Stimulated activated CD4-positive, alpha-beta T cell treated with anti-CD3 and anti-CD28 coated beads, TNF-alpha, amount 100 ng/mL, for 48 hours (primary cell): ENCODE measurements at regions not wholly inside any gene's neighbourhood (a gene's known extent, or its start where the extent isn't known, plus 50 kb on each side); places are given as distances from the start of the nearest gene placed in this dataset.

Experiments
- DNase-seq, 3 donors: peaks; one replicate each; pipeline ENCODE4 v3.0.0-alpha.2; 2020; ENCODE audit warnings: low read depth in 3 of 3

DNA sequence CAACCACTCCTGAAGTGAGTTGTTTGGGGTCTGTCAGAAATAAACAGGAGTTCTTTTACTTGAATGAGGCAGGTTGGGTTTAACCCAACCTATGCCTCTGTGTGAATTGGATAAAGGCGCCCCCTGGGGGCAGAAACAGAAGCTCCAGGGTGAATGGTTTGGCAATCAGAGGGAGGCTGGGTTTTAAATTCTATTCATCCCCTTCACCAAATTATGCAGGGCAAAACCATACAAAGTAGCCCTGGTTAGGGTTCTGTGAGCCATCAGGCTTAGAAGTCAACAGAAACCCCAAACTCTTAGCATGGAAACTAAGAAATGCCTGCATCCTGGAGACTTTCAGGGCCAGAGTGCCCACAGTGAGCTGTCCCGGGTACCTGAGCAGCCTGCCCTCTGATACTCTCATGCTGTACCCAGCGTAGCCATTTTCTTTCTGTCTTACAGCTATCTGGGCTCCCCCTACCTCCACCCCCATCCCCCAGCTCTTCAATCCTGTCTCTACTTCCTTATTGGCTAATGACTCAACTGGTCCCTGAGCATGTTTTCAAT is 241.5 kb downstream of the ICOS start:
- DNase-seq = peak; percentile 42 to 61 (median 57)

DNA sequence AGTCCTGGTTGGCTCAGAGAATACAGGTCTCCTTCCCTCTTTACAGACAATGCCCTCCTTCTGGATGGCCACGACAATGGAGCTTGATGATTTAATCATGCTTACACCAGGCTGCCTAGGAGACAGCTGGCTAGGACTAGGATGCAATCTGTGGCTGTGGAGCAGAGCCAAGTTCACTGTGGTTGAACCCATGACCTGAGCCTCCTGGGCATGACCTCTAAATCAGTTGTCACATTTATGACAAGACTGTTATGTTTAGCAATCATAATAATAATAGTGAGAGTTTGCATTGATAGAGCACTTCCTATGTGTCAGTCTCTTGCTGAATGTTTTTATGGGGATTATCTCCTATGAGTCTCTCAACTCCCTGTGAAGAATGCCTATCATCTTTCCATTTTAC is 244.1 kb downstream of the ICOS start:
- no peak for DNase-seq

DNA sequence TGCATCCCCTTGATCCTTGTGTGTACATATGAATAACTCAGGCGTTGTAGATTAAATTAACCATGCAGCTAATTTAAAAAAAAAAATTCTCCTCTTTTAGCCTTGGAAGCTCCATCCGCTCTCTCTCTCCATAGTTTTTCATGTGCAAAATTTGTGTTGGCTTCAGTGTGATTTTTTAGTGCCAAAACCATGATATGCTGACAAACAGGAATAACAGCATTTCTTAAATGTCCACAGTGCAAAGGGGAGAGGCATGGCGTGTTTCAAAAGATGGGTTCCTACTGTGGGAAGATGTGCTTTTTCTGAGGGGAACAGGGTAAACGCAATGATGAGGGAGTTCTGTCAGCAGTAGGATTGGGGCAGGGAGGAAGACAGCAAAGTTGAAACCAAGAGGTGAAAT is 247.0 kb downstream of the ICOS start:
- DNase-seq = no peak

DNA sequence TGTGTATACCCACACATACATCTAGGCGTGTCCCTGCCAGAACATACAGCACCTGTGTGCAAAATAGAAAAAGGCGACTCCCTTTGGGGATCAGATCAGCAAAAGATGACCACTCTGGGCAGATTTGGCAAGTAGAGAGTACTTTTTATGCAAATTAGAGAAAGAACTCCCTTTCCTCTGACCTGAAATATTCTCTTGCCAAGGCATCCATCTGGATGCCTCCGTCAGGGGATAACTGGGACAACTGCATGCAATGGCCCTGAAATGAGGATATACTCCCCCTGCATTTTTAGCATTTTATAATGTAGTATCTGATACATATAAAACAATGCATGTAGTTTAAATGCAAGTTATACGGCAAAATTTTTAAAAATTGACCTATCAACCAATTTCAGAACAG is 247.7 kb downstream of the ICOS start:
- no peak for DNase-seq

DNA sequence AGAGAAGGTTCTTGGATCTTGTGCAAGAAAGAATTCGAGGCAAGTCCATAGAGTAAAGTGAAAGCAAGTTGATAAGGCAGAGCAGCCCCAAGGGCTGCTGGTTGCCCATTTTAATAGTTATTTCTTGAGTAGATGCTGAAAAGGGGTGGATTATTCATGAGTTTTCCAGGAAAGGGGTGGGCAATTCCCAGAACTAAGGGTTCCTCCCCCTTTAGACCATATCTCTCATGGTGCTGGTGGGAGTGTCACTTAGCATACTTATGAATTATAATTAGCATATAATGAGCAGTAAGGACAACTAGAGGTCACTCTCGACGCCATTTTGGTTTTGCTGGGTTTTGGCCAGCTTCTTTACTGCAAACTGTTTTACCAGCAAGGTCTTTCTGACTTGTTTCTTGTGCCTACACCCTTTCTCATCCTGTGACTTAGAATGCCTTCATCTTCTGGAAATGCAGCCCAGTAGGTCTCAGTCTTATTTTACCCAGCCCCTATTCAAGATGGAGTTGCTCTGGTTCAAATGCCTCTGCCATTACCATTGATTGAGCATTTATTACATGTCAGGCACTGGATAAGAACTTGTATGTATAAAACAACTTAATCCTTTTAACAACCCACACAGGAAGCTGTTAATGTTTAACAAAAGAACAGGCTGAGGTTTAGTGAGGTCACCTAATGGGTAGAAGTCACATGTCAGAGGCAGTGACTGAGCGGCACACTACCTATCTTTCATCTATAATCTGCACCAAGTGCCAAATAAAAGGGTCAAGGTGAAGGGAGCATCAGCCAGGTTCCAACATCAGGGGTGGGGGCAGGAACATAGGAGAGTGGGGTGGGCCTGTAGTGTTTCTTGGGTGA is 250.9 kb downstream of the ICOS start:
- no peak for DNase-seq

DNA sequence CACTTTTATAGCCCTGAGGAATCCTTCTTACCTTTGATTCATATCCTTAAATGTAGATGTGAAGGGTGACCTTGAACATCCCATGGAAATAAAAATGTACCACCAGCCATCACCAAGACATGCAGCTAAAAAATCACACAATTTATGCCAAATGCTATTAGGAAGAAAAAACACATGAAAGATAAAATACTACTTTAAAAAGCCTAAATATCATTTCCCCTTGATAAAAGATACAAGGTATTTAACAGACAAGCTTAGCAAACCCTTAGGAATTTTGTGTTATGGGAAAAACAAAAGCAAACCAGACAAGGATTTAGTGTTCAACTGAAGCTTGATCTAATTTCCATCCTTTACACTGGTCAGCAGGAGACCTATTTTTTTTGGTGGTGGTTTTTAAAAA is 255.0 kb downstream of the ICOS start:
- no peak for DNase-seq

DNA sequence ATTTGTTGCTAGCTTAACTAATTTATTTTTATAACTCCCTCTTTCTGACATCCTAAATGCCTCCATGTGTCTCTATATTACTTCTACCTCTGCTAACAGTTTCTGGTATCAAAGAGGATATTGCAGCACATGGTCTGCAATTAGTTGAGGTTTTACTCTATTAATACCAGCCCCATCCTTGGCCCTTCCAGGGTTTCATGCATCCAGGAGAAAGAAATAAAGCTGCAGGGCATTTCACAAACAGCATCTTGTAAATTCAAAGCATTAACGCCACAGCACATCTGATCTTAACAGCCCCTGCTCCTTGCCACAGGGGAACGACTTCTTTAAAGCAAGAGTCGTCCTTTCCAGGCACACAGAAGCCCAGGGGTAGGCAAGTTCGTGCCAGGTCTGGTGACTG is 258.9 kb downstream of the ICOS start:
- DNase-seq = no peak

DNA sequence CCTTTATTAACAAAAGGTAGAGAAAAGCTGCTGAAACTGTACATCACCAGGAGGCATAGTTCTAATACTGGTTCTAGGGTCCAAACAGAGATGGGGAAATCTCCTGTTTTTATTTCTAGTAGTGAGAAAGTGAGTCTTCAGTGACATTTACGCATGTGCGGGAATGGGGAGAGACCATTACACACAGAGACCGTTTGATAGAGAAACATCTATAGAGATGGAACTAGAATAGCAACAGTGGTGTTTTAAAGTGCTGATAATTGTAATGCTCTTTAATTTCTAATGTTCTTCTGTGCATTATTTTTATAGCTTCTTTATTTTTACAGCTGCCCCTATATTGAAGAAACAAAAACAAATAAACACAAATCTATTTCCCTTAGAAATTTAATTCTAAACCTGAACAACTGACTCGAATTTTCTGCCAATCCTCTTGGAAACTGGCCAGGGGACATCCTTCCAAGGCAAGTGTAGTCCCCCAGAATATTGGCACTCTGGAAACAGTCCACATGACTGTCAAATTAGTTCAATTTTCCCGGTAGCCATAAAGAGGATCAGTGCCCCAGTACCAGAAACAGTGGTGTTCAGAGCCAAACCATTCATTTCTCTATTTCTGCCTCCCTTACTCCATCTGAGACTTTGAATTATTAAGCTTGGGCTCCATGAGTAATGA is 260.9 kb downstream of the ICOS start:
- no peak for DNase-seq

DNA sequence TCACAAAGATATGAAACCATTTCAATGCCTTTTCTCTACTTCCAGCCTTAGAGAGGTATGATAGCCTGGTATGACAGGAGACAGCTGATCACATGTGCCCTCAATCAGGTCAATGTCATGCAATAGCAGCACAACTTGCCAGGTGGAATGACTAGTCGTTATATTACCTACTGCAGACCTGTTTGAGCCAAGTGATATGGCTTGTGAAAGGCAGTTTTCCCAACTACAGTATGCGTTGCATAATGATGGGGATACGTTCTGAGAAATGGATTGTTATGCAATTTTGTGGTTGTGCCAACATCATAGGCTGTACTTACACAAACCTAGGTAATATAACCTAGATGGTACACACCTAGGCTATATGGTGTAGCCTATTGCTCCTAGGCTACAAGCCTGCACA is 262.8 kb downstream of the ICOS start:
- no peak for DNase-seq

DNA sequence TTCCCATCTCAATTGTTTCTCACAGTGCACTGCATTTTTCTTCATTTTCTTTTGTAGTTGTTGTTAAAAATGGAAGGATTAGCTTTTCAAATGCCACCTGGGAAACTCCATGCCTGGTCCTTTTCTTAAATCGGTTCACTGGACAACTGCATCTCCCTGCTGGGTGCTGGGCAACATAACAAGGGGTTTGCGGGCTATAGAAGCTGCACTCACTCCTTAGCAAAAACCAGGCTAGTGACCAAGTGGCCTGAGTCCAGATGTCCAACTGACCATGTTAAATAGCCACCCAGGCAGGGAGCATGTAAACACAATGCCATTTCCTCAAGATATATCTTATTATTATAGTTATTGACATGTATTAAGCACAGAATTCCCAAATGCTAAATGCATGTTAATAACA is 264.9 kb downstream of the ICOS start:
- no peak for DNase-seq

DNA sequence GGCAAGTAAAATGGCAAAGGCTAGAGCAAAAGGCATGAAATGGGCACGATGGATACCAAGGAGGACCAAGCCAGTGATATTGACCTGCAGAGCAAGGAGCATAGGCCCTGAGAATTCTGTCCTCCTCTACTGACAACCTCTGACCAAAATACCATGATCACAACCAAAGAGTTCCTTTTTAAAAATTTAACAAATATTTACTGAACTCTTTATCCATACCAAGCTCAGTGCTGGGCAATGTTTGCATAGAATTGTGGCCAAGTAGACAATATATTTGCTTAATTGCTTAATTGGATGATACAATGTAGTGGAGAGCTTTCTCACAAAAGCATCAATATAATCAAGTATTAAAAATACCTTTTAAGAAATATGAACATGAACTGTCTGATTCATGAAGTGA is 265.7 kb downstream of the ICOS start:
- no peak for DNase-seq

DNA sequence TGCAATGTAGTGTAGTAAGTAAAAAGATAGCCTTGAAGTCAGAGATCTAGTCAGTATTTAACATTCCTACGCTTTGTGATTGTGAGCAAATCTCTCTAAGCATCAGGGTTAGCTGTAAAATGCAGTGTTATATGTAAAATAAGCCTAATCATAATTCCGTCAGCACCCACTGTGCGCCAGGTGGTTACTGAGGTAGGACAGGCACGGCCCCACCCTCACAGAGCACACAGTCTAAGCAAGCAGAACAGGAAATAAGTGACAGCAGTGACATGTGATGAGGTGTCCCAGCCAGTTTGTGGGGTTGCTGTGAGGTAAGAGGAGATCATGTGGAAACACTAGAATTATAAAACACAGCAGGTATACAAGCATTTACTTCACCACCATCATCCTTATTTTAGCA is 267.1 kb downstream of the ICOS start:
- DNase-seq = no peak

DNA sequence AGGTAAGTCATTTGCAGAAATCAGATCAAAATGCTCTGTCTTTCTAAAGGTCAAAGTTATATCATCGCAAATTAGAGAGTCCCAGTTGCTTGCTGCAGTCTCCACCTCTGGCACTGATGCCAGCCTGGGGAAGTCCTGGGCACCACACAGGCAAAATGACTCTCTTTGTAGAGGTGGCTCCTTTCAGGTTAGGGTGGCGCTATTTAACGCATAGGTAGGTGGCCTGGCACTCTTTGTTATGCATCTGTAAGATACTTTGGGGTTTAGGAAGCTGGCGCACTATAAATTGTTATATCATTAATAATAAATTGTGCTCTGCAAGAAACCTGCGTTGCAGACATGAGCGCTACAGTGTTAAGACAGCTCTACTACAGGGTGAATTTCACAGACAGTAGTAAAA is 268.5 kb downstream of the ICOS start:
- DNase-seq = no peak

DNA sequence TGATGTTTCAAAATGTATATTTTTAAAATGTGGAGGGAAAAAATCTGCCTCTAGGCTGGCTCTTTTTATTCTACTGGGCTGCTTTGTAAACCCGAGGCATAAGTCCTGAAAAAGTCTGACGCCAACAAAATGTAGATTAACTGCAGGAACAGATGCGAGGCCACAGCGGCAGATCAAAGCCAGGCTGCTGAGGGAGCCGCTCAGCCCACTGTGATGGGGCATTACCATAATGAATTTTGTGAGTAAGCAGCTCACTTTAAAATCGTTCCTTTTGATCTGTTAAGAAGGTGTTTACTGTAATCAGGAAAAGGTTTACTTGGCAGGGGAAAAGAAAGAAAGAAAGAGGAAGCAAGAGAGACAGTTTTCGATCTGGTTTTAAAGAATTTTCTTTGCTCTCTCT is 269.0 kb downstream of the ICOS start:
- no peak for DNase-seq

DNA sequence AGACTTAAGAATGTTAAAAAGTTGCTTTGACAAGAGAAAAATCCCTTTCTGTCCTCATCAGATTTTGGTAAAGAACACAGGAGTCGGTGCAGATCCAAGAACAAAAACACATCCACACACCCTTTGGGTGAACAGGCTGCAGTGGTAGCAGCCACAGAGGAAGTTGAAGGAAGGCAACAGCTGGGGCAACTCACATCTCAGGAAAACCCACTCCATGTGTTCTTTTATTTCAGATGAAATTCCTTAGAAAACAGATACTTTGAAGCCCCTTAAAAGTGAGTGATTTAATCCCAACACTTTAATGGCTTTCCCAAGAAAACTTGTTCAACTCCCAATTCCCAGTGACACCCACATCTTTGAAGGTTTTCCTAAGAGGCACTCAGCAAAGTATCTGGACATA is 271.3 kb downstream of the ICOS start:
- DNase-seq = no peak

DNA sequence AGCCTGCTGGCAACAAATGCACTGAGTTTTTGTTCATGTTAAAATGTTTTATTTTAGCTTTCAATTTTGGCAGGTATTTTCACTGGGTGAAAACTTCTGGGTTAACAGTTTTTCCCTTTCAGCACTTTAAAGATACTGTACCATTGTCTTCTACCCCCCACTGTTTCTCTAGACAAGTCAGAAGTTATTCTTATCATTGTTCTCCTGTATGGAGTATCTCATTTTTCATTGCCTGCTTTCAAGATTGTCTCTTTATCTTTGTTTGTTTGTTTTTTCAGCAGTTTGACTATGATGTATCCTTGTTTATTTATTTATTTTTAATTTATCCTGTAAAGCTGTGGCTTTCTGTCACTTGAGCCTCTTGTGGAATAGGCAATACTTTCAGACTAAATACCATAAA is 277.0 kb downstream of the ICOS start:
- no peak for DNase-seq

DNA sequence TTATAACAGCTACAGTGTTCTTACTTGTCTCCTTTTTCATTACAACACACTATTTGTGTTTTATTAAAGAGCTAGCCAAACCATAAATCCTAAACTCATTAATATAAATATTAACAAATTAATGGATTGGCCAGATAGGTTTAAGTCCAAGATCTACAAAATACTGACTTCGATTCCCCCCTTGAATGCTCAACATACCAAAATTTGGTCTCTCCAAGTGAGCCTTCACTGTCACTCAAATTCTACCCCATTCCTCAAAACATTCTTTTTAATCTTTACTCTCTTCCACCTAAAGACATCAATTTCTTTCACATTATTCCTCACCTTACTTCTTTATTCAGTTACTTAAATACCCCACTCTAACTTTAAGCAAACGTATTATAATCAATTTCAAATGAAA is 281.5 kb downstream of the ICOS start:
- no peak for DNase-seq

DNA sequence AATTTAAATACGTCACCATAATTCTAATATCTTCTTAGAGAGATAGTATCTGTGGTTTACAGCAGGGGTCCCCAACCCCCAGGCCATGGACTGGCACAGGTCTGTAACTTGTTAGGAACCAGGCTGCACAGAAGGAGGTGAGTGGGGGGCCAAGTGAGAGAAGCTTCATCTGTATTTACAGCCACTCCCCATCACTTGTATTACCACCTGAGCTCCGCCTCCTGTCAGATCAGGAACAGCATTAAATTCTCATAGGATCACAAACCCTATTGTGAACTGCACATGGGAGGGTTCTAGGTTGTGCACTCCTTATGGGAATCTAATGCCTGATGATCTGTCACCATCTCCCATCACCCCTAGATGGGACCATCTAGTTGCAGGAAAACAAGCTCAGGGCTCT is 282.6 kb downstream of the ICOS start:
- no peak for DNase-seq

DNA sequence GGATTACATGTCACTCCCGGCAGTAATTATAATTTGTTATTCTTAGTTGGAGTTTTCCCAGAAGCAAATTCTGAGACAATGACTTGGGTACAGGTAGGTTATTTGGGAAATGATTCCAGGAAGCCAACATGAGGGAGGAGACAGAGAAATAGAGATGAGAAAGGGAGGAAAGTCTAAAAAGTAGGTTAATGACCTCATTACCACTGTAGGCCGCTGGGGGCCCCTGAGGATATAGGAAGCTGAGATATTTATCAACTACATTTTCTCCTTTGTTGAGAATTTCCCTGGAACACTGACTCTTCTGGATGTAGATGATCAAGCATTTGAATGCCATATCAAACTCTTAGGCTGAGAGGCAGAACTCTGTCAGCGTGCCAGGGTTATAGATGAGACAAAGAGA is 284.3 kb downstream of the ICOS start:
- no peak for DNase-seq

DNA sequence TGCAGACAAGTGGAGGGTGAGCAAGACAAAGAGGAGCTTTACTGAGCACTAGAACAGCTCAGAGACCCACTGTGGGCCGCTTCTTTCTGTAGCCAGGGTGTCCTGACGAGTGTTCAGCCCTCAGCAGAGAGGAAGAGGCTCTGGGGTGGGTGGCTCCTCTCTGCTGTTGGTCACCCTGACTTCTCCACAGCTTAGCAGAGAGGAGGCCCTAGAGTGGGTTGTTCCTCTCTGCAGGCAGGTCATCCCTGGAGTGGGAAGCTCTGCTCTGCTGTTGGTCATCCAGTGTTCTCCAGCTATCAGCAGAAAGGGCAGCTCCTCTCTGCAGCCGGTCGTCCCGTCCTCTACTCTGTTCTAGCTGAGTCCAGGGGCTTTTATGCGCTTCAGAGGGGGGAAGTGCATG is 286.5 kb downstream of the ICOS start:
- no peak for DNase-seq

DNA sequence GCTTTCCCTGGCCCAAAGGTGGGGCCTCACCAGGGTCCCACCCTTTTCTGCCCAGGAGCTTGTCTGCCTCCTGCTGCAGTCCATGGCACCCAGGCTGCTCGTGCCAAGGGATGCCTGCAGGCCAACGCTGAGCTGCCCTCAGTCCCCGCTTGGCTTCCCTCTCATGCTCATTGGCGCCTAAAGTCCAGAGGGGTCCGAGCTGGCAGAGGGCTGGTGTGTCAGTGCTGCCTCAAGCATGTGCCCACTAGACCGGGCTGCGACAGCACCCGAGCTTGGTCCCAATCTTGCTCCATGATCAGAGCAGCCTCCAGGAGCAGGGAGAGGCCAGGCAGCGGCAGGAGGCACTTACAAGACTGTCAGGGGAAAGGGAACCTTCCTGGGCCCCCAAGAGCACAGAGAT is 287.0 kb downstream of the ICOS start:
- DNase-seq = no peak

DNA sequence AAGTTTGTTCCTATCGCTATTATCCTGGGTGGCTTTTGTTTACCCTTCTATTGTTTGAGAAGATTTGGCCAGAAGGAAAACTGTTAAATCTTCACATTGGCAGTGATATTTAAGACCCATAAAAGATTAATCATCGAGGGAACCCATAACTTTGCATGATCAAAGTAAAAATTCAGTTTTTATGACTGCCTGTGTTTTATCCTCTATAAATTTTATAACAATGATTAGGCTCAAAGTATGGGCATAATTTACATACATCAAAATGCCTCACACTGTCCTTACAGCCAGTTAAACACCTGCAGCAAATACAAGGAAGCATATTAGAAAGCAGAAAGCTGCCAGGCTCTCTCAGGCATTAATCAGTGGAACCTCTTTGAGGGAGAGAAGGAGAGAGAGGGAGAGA is 289.1 kb downstream of the ICOS start:
- DNase-seq = no peak

DNA sequence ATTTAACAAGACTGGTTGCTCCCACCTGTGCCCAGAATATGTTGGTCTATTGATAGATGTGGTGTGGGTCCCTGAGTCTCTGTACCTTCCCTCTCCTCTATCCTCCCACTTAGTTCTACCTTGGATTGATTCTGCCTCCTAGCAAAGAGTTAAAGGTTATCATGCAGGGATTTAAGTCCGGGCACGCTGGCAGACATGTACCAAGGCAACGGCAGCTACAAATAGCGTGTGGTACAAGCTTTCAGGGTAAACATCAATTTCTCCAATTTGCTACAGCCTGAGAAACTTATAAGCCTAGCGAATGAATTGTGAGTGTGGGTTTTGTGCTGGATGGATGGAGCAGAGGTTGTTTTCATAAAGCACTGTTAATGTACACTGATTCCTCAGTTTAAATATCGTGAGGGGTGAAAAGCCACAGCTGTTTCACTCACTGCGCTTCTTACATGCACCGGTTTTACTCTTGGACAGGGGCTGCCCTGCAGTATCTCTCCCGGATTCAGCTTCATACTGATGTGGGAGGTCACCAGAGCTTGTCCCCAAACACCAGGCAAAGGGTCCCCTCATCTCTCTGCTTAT is 289.8 kb downstream of the ICOS start:
- no peak for DNase-seq
